Activated CD8-positive, alpha-beta T cell treated with anti-CD3 and anti-CD28 coated beads, Interleukin-2, amount 10 ng/mL, durations not matched to agents 7 days and 5 days (primary cell): ENCODE measurements at regions not wholly inside any gene's neighbourhood (a gene's known extent, or its start where the extent isn't known, plus 50 kb on each side); places are given as distances from the start of the nearest gene placed in this dataset.

Experiments
- ATAC-seq: fragments of 150-1000 bp; cut with Tn5 transposase; one replicate; pipeline ENCODE4 v1.10.0; 2021; ENCODE audit warnings: moderate library complexity
- CTCF ChIA-PET: fragments of 350-600 bp; sonication (Branson Sonifier 250); formaldehyde crosslinking; loops from one replicate; lab custom pipeline; 2021; ENCODE audit warnings: antibody characterized with exemption; lab: Charles Lee
- POLR2A ChIA-PET: fragments of 350-600 bp; sonication (Branson Sonifier 250); formaldehyde crosslinking; loops from one replicate; lab custom pipeline; 2021; ENCODE audit warnings: antibody characterized with exemption; lab: Charles Lee
- DNase-seq: peaks from one replicate; pipeline ENCODE4 v3.0.0-alpha.2; 2020
- H3K27ac Mint-ChIP-seq: one replicate; pipeline ENCODE4 v1.8.0; 2021; ENCODE audit warnings: mild to moderate bottlenecking, mixed read lengths
- H3K27me3 Mint-ChIP-seq: one replicate; pipeline ENCODE4 v1.8.0; 2021; ENCODE audit warnings: low read depth, mixed read lengths
- H3K36me3 Mint-ChIP-seq: one replicate; pipeline ENCODE4 v1.8.0; 2021; ENCODE audit warnings: low read depth, mixed read lengths
- H3K4me1 Mint-ChIP-seq: one replicate; pipeline ENCODE4 v1.8.0; 2021; ENCODE audit warnings: low read depth, mixed read lengths
- H3K4me3 Mint-ChIP-seq: one replicate; pipeline ENCODE4 v1.8.0; 2021; ENCODE audit warnings: mild to moderate bottlenecking, mixed read lengths
- H3K9me3 Mint-ChIP-seq: one replicate; pipeline ENCODE4 v1.8.0; 2022; ENCODE audit warnings: mixed read lengths; ENCODE audit not compliant: insufficient read depth

- Mint-ChIP-seq H3K27ac (no peak overlapping the region), H3K4me1 (no peaks in the 10 kb centered on the region), H3K36me3 (no peaks in the 10 kb centered on the region), H3K4me3 (no peak overlapping the region), H3K9me3 (no peaks in the 10 kb centered on the region), H3K27me3 (peaks cover 21% of the 10 kb centered on the region)
- CTCF ChIA-PET, result interaction anchor here (2.2 kb wide), 1 partner anchor 32 kb away, joined by 16 read pairs; no protein-coding TSS in a partner anchor
- DNase-seq (no peak), ATAC-seq (no peak)
- POLR2A ChIA-PET, result no interaction called here
Measured at GRCh38 chr9:92171822-92172221, 56.6 kb upstream of the SPTLC1 start.

GRCh38 chr9:92171281-92171680 lies 56.1 kb upstream of the SPTLC1 start:
- Mint-ChIP-seq H3K36me3 (no peaks in the 10 kb centered on the region), H3K9me3 (no peaks in the 10 kb centered on the region), H3K27ac (no peak overlapping the region), H3K4me3 (no peak overlapping the region), H3K27me3 (peaks cover 21% of the 10 kb centered on the region), H3K4me1 (no peaks in the 10 kb centered on the region)
- ATAC-seq (no peak), DNase-seq (no peak)
- POLR2A ChIA-PET, result no interaction called here
- CTCF ChIA-PET, result interaction anchor here (2.2 kb wide), 1 partner anchor 32 kb away, joined by 16 read pairs; no protein-coding TSS in a partner anchor

DNA sequence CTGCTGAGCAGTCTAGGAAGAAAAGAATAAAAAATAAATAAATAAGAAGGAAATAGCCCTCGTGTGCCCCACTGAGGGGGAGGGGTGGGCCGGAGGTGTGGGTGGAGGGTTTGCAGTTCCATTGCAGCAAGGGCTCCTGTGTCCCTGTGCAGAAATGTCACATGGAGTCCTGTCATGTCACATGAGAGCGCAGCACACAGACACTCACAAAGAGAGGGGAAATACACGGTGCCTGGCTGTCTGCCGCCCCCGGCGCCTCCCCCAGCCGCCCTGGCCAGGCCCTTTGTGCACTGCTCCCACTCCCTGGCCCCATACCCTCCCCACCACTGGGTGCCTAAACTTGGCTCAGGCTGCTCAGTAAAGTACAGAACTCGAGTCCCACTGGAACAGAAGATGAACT lies 55.6 kb upstream of the SPTLC1 start:
- ChIA-PET POLR2A (no interaction called here), CTCF (interaction anchor here (2.2 kb wide), 1 partner anchor 31 kb away, joined by 16 read pairs; no protein-coding TSS in a partner anchor)
- Mint-ChIP-seq H3K27ac (no peak overlapping the region), H3K4me3 (no peak overlapping the region), H3K27me3 (peaks cover 21% of the 10 kb centered on the region), H3K4me1 (no peaks in the 10 kb centered on the region), H3K9me3 (no peaks in the 10 kb centered on the region), H3K36me3 (no peaks in the 10 kb centered on the region)
- DNase-seq, result no peak
- ATAC-seq, result no peak

DNA sequence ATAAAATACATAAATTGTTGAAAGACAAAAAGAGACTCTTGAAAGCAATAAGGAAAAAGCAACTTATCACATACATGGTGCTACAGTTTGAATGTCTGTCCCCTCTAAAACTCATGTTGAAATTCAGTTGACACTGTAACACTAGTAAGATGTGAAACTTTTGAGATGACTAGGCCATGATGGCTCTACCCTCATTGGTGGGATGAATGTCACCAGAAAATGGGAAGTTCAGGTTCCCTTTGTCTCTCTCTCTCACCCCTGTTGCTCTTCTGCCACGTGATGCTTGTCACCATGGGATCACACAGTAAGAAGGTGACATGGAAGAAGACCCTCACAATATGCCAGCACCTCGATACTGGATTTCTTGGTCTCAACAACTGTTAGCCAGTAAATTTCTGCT lies 50.3 kb upstream of the SPTLC1 start:
- ATAC-seq (no peak), DNase-seq (no peak)
- H3K9me3 Mint-ChIP-seq, result peaks cover 6% of the 10 kb centered on the region
- H3K27ac Mint-ChIP-seq, result no peak overlapping the region
- H3K27me3 Mint-ChIP-seq, result peaks cover 20% of the 10 kb centered on the region
- no peak overlapping the region for H3K4me3 Mint-ChIP-seq
- POLR2A ChIA-PET, result no interaction called here
- CTCF ChIA-PET, result interaction anchor here (2.4 kb wide), 1 partner anchor 26 kb away, joined by 16 read pairs; no protein-coding TSS in a partner anchor
- H3K36me3 Mint-ChIP-seq, result no peaks in the 10 kb centered on the region
- no peaks in the 10 kb centered on the region for H3K4me1 Mint-ChIP-seq
